ENCODE measurements at regions not wholly inside any gene's neighbourhood (a gene's known extent, or its start where the extent isn't known, plus 50 kb on each side); places are given as distances from the start of the nearest gene placed in this dataset.
"Not testable (repeated sequence)": the region's sequence is repeated elsewhere in the genome, so short reads cannot be mapped to it uniquely, and the experiment has no call there.

GRCh38 chr17:70525035-70525434 lies 355.7 kb downstream of the KCNJ2 start:
- DNase-seq = not testable (repeated sequence)

DNA sequence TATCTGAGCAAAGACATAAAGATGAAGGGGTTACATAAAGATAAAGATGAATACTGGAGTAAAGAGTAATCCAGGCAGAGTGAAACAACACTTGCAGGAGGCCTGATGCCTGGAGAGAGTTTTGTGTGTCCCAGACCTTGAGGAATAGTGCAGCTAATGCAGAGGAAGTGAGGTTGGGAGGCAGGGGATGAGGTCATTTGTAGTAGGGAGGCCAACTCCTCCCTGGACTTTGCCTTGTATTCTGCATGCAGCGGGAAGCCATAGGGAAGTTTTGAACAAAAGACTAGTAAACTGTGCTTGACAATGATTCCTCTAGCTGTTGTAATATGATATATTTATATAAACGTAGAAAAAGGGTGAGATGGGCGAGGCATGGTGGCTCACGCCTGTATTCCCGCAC lies 356.6 kb downstream of the KCNJ2 start:
- no peak for DNase-seq

GRCh38 chr17:70527364-70527888 lies 358.1 kb downstream of the KCNJ2 start:
- no peak for DNase-seq

DNA sequence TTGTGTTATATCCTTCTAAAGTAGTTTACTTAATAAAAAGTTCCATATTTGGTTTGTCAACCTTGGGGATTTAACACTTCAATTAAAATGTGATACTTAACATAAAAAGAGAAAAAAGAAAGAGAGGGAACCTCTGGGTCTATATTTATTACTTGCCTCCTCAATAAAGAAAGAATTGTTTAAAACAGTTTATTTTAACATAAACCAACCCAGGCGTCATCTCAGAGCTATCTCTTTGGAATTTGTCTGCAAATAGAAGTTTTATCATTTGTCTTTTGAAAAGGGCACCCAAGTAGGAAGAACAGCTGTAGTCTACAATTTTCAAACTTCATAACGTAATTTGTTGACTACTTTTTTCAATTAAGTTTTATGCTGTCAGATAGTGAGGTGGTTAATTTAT lies 364.1 kb downstream of the KCNJ2 start:
- no peak for DNase-seq

GRCh38 chr17:70535986-70536385 lies 366.7 kb downstream of the KCNJ2 start:
- peak; percentile 5 for DNase-seq

GRCh38 chr17:70539132-70539924 lies 370.0 kb downstream of the KCNJ2 start:
- DNase-seq = no peak

DNA sequence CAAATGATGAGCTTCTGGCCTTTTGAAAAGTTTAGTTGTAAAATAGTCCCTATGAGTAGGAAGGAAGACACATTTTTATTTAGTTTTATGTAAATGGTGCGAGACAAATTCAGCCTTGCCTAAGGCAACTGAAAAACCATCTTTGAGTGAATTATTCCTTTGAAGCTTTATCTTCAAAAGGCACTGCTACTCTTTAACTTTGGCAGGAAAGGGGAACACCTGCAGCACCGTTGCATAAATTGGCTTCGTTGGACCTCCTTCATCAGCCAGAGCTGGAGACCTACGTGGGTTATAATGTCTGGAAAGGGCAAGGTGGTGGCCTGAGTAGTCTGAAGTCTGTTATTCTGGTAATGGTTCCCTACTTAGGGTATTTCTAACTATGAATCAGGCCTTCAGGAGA lies 373.5 kb downstream of the KCNJ2 start:
- DNase-seq = no peak

GRCh38 chr17:70544317-70544716 lies 375.0 kb downstream of the KCNJ2 start:
- DNase-seq = no peak

DNA sequence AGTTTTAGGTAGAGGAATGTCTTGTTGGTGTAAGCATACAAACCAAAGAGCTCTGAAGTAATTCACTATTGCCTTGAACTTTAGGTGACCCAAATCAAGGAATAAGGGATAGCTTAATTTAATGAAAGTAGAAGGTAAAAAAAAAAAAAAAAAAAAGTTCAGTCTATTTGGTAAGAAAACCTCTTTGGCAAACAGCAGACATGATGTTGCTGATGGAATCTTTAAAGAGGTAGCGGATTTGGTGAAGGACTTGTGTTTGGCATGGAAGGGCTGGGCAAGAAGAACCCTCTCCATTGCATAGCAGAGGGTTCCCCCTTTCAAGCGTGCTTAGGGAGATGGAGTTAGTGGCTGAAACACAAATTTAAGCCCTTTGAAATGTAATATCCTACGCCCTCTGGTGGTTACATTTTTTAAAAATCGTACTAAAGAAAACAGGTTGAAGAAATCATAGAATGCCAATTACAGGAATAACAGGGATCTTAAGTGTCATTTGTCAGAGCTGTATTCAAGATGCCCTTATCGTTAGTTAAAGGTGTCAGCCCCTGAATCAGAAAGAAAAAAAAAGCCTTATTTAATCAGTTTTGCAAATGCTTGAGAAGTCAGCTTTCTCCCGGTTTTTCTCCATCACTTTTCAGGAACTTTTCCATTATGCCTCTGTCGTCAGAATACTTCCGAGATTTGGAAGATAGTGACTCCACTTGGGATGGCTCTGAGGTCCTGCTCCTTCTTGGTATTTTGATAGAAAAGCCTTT lies 383.1 kb downstream of the KCNJ2 start:
- DNase-seq = peak; percentile 36

DNA sequence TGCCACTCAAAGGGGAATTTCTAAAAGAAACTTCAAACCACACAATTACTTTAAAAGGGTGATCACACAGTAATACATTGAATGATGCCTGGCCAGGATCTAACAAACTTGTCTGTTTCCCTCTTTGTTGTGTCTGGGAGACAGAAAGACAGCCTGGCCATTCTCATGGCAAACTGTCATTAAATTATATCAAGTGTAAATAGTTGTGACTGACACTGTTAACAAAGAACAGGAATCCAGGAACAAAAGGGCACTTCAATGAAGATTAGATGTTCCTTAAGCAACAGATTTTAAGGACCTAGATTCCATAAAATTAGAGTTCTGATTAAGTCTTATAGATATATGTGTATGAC lies 383.6 kb downstream of the KCNJ2 start:
- DNase-seq = no peak

- no peak for DNase-seq
Observed at GRCh38 chr17:70555723-70556122, 386.4 kb downstream of the KCNJ2 start.

- no peak for DNase-seq
Observed at GRCh38 chr17:70558821-70559220, 389.5 kb downstream of the KCNJ2 start.

DNA sequence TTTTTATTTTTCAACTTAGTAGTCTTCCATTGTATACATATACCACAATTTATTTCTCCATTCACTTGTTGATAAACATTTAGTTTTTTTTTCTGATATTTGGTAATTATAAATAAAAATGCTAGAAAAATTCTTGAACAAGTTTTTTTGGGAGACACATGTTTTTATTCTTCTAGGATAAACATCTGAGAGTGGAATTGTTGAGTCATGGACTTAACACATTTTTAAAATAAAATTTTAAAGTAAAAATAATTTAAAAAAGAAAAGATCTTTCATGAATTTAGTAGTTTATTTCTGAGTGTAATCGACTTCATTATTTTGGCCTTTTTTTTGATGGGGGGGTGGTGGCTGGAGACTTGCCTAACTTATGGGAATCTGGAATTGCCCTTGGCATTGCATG lies 391.1 kb downstream of the KCNJ2 start:
- no peak for DNase-seq

DNA sequence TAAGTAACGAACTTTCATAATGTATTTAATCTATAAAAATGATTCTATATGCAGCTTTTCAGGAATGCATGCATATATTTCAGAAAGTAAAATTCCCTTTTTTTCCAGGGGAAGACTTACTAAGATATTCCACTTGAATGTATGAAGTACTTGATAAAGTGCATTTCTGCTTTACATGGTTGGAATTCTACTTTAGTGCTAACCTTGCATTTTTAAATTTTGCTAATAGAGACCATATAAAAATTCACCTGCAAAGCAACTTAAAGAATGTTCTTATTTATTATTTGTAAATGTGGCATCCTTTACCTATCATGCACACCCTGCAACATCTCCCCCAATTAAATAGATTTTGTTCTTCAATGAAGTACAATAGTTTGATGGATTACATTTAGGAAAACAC lies 392.8 kb downstream of the KCNJ2 start:
- no peak for DNase-seq

GRCh38 chr17:70563281-70563820 lies 394.0 kb downstream of the KCNJ2 start:
- peak; percentile 1 for DNase-seq

DNA sequence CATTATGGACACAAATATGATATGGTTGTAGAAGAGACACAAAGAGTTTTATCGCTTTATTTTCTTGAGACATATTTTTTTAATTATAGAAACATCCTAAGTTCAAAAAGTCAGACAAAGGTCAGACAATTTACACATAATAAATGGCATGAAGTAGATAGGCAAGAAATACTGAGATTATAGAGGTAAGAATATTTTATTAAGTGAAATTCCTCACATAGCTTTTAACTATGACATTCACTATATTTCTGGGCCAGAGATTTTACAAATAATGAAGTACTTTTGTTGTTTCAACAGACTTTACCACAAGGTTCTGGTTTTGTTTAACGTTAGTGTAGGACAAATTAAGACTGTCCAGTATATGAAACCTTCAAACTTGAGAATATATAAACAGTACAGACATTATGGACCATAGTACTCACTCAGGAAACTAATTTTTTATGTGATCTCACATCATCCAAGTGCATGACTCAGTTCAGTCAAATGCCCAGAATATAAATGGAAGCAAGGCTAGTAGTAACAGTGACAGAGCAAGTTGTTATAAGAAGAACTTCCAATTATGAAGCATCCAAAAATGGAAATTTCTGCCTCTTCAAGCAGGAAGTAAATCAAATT lies 394.8 kb downstream of the KCNJ2 start:
- DNase-seq = peak; percentile 14

GRCh38 chr17:70569128-70569527 lies 399.8 kb downstream of the KCNJ2 start:
- DNase-seq = no peak

DNA sequence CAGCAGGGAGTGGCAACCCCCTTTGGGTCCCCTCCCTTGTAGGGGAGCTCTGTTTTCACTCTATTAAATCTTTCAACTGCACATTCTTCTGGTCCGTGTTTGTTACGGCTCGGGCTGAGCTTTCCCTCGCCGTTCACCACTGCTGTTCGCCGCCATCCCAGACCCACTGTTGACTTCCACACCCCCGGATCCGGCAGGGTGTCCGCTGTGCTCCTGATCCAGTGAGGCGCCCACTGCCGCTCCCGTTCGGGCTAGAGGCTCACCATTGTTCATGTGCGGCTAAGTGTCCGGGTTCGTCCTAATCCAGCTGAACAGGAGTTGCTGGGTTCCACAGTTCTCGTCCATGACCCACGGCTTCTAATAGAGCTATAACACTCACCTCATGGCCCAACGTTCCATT lies 408.1 kb downstream of the KCNJ2 start:
- DNase-seq = no peak

- DNase-seq = no peak
Observed at GRCh38 chr17:70581459-70581858, 412.1 kb downstream of the KCNJ2 start.

DNA sequence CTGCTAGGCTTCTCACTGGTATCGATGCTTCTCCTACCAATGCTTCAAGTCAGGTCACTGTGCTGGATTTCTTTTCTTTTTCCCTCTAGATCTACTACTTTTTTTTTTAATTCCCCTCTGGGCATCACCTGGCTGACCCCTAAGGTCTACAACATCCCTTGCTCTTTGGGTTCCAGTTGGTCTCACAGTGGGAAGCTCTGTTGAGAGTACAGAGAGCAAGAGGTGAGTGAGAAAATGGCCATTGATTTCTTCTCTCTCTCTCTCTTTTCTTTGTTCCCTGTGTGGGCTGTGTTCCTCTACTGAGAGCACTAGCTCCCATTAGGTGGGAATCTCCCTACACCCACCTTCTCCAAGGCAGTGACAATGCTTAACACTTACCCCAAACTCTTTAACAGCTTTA lies 413.4 kb downstream of the KCNJ2 start:
- no peak for DNase-seq

- DNase-seq = no peak
Observed at GRCh38 chr17:70584255-70584654, 414.9 kb downstream of the KCNJ2 start.

- DNase-seq = no peak
Observed at GRCh38 chr17:70588003-70588402, 418.7 kb downstream of the KCNJ2 start.

GRCh38 chr17:70597774-70598173 lies 428.4 kb downstream of the KCNJ2 start:
- DNase-seq = no peak

All from fibroblast of skin of back (primary cell).